Ishikawa (cell line): ENCODE measurements at regions not wholly inside any gene's neighbourhood (a gene's known extent, or its start where the extent isn't known, plus 50 kb on each side); places are given as distances from the start of the nearest gene placed in this dataset.
A peak's percentile ranks its signal among the peaks of the same experiment; 100 is the strongest.

Source experiments
- CEBPB ChIP-seq: IDR thresholded peaks from 2 replicates; pipeline ENCODE4 v1.6.1; 2012
- CREB1 ChIP-seq: IDR thresholded peaks from 2 replicates; pipeline ENCODE4 v1.6.1; 2012; ENCODE audit warnings: low read depth
- EGR1 ChIP-seq: IDR thresholded peaks from 2 replicates; pipeline ENCODE4 v1.6.1; 2012
- EP300 ChIP-seq: IDR thresholded peaks from 2 replicates; pipeline ENCODE4 v1.6.1; 2012; ENCODE audit warnings: borderline replicate concordance
- FOXM1 ChIP-seq: IDR thresholded peaks from 2 replicates; pipeline ENCODE4 v1.6.1; 2012; ENCODE audit warnings: low read depth, borderline replicate concordance
- MAX ChIP-seq: IDR thresholded peaks from 2 replicates; pipeline ENCODE4 v1.6.1; 2012
- NFIC ChIP-seq: IDR thresholded peaks from 2 replicates; pipeline ENCODE4 v1.6.1; 2012
- RAD21 ChIP-seq: IDR thresholded peaks from 2 replicates; pipeline ENCODE4 v1.6.1; 2012; ENCODE audit warnings: low read depth
- REST ChIP-seq: IDR thresholded peaks from 2 replicates; pipeline ENCODE4 v1.6.1; 2012; ENCODE audit warnings: low read depth, mild to moderate bottlenecking
- TAF1 ChIP-seq: IDR thresholded peaks from 2 replicates; pipeline ENCODE4 v1.6.1; 2012; ENCODE audit warnings: low read depth, mild to moderate bottlenecking
- TCF12 ChIP-seq: IDR thresholded peaks from 2 replicates; pipeline ENCODE4 v1.6.1; 2012; ENCODE audit warnings: low read depth
- TEAD4 ChIP-seq: IDR thresholded peaks from 2 replicates; pipeline ENCODE4 v1.6.1; 2012
- USF1 ChIP-seq: IDR thresholded peaks from 2 replicates; pipeline ENCODE4 v1.6.1; 2012
- YY1 ChIP-seq: IDR thresholded peaks from 2 replicates; pipeline ENCODE4 v1.6.1; 2012; ENCODE audit warnings: low read depth
- ZBTB7A ChIP-seq: IDR thresholded peaks from 2 replicates; pipeline ENCODE4 v1.6.1; 2012; ENCODE audit warnings: low read depth

GRCh38 chr1:199226163-199226562, 587.3 kb downstream of the PTPRC start:
- TF ChIP-seq RAD21 (no peak), TEAD4 (no peak), NFIC (no peak)

GRCh38 chr1:199242147-199242546, 603.3 kb downstream of the PTPRC start:
- TF ChIP-seq REST (no peak), TEAD4 (no peak), EP300 (no peak), TCF12 (no peak), NFIC (no peak), RAD21 (no peak), MAX (no peak), CREB1 (no peak), FOXM1 (no peak), CEBPB (no peak), ZBTB7A (no peak), YY1 (no peak), EGR1 (no peak), USF1 (no peak), TAF1 (no peak)

- TF ChIP-seq YY1 (no peak), EP300 (no peak), TAF1 (no peak), ZBTB7A (no peak), NFIC (no peak), EGR1 (no peak), RAD21 (no peak), MAX (no peak), CEBPB (no peak), CREB1 (no peak), TEAD4 (no peak), USF1 (no peak), TCF12 (no peak), REST (no peak), FOXM1 (no peak)
Observed at GRCh38 chr1:199242601-199243000, 603.8 kb downstream of the PTPRC start.

- peak; percentile 76 for TF ChIP-seq RAD21
- TF ChIP-seq MAX: no peak
Observed at GRCh38 chr1:199243423-199244061, 604.7 kb downstream of the PTPRC start.

GRCh38 chr1:199245946-199246345, 607.1 kb downstream of the PTPRC start:
- TF ChIP-seq TCF12 (no peak), CREB1 (no peak), RAD21 (no peak), CEBPB (no peak), TAF1 (no peak), EP300 (no peak), TEAD4 (no peak), YY1 (no peak), MAX (no peak), ZBTB7A (no peak), USF1 (no peak), REST (no peak), FOXM1 (no peak), EGR1 (no peak), NFIC (no peak)
